ENCODE measurements at regions not wholly inside any gene's neighbourhood (a gene's known extent, or its start where the extent isn't known, plus 50 kb on each side); places are given as distances from the start of the nearest gene placed in this dataset.
A peak's percentile ranks its signal among the peaks of the same experiment; 100 is the strongest.

DNA sequence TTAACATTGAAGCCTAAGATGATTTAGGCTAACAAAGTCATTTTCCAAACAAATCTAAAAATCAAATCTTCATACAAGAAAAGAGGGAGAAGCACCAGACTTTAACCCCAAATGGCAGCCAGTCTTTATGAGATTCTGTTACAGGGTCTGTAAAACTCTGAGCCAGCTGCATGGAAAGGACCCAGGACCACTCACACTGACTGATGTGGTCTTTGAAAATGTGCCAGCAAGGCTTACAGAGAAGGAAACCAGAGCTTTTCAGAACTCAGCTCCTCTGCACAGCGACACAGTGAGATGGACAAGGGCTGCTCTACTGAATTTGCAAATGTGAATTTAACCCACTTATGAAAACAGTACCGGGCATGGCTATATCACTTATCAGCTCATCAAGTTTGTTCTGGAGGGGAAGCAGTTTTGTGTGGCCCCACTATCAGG lies 98.8 kb upstream of the SERP2 start:
- TF ChIP-seq, protein P1, sequence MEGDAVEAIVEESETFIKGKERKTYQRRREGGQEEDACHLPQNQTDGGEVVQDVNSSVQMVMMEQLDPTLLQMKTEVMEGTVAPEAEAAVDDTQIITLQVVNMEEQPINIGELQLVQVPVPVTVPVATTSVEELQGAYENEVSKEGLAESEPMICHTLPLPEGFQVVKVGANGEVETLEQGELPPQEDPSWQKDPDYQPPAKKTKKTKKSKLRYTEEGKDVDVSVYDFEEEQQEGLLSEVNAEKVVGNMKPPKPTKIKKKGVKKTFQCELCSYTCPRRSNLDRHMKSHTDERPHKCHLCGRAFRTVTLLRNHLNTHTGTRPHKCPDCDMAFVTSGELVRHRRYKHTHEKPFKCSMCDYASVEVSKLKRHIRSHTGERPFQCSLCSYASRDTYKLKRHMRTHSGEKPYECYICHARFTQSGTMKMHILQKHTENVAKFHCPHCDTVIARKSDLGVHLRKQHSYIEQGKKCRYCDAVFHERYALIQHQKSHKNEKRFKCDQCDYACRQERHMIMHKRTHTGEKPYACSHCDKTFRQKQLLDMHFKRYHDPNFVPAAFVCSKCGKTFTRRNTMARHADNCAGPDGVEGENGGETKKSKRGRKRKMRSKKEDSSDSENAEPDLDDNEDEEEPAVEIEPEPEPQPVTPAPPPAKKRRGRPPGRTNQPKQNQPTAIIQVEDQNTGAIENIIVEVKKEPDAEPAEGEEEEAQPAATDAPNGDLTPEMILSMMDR (IDR thresholded peaks at IDR 0.05; ENCODE audit: insufficient read depth, low read length, poor library complexity, severe bottlenecking): no peak
- H3K27me3 ChIP-seq (ENCODE audit: control insufficient read depth, insufficient read depth, low read length): no peaks in the 10 kb centered on the region
- H3K36me3 ChIP-seq (ENCODE audit: control insufficient read depth, insufficient read depth, low read length): no peaks in the 10 kb centered on the region
- no peak for DNase-seq (ENCODE audit: low read depth)
- no peak overlapping the region for H3K4me3 ChIP-seq (ENCODE audit: low read depth, low read length)

DNA sequence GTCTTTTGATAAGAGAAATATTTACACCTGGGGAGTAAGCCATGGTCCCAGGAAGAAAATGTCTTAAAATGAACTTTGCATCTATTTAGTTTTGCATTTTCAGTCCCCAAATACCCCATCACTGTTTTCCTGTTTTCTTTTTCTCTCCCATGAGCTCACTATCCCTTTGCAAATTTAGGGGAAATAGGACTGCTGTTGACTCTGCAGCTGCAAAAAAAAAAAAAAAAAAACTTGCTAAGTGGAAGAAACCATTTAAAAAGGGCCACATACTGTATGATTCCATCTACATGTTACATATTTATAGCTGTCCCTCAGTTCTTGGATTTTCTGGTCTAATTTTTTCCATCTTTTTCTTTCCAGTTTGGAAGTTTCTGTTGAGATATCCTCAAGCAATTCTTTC lies 98.2 kb upstream of the SERP2 start:
- Histone ChIP-seq H3K4me3 (ENCODE audit: low read depth, low read length) (no peak overlapping the region), H3K36me3 (ENCODE audit: control insufficient read depth, insufficient read depth, low read length) (no peaks in the 10 kb centered on the region), H3K27me3 (ENCODE audit: control insufficient read depth, insufficient read depth, low read length) (no peaks in the 10 kb centered on the region)
- no peak for DNase-seq (ENCODE audit: low read depth)
- TF ChIP-seq, protein P1 (IDR thresholded peaks at IDR 0.05; ENCODE audit: insufficient read depth, low read length, poor library complexity, severe bottlenecking): no peak

DNA sequence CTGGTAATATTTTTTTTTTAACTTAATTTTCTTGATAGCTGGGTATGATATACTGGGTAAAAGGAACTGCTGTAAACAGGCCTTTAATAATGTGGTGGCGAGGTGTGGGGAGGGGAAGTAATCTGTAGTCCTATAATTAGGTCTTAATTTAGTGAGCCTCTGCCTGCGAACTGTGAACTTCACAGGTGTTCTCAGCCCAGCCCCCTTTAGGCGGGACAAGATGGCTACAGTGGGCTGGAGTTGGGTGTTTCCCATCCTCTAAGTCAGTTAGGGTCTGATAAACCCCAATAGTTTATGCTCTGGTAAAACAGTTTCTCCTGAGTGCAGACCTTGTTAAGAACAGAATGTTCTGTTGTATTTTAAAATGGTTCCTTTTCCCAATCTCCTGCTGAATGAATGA lies 97.6 kb upstream of the SERP2 start:
- DNase-seq (ENCODE audit: low read depth): no peak
- Histone ChIP-seq H3K36me3 (ENCODE audit: control insufficient read depth, insufficient read depth, low read length) (no peaks in the 10 kb centered on the region), H3K27me3 (ENCODE audit: control insufficient read depth, insufficient read depth, low read length) (no peaks in the 10 kb centered on the region), H3K4me3 (ENCODE audit: low read depth, low read length) (no peak overlapping the region)
- TF ChIP-seq, protein P1 (IDR thresholded peaks at IDR 0.05; ENCODE audit: insufficient read depth, low read length, poor library complexity, severe bottlenecking): no peak

DNA sequence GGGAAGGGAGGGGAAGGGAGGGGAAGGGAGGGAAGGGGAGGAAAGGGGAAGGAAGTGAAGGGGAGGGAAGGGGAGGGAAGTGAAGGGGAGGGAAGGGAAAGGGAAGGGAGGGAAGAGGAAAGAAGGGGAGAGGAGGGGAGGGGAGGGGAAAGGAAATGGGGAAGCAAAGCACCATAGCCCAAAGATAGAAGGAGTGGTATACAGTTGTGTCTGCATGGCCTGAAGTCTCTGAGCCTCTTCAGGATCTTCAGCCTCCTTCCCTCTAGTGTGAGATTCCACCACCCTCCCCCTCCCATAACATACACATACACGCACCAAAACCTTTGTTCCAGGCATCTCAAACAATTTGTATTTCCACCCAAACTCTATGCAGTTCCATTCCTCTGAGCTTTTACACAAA lies 96.2 kb upstream of the SERP2 start:
- no peaks in the 10 kb centered on the region for H3K36me3 ChIP-seq (ENCODE audit: control insufficient read depth, insufficient read depth, low read length)
- no peak for DNase-seq (ENCODE audit: low read depth)
- H3K27me3 ChIP-seq (ENCODE audit: control insufficient read depth, insufficient read depth, low read length): no peaks in the 10 kb centered on the region
- TF ChIP-seq, protein P1 (IDR thresholded peaks at IDR 0.05; ENCODE audit: insufficient read depth, low read length, poor library complexity, severe bottlenecking): no peak
- H3K4me3 ChIP-seq (ENCODE audit: low read depth, low read length): no peak overlapping the region

DNA sequence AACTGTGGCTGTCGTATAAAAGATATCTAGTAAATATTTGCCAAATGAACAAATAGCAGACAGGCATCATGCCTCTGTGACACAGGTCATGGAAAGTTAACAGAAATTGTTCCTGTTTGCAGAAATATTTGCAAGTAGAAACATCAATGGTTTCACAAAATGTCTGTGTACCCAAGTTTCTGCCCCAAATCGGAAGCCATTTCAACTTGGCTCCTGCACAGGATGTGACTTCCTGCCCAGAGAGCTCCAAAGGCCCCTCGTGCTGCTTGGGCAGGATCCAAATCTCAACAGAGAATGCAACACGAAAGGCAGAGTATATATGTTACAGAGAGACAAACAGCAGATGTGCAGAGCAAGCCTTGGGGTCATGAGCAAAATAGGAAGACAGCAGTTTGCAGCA lies 95.5 kb upstream of the SERP2 start:
- Histone ChIP-seq H3K36me3 (ENCODE audit: control insufficient read depth, insufficient read depth, low read length) (no peaks in the 10 kb centered on the region), H3K4me3 (ENCODE audit: low read depth, low read length) (no peak overlapping the region), H3K27me3 (ENCODE audit: control insufficient read depth, insufficient read depth, low read length) (no peaks in the 10 kb centered on the region)
- DNase-seq (ENCODE audit: low read depth): no peak
- TF ChIP-seq, protein P1 (IDR thresholded peaks at IDR 0.05; ENCODE audit: insufficient read depth, low read length, poor library complexity, severe bottlenecking): no peak

DNA sequence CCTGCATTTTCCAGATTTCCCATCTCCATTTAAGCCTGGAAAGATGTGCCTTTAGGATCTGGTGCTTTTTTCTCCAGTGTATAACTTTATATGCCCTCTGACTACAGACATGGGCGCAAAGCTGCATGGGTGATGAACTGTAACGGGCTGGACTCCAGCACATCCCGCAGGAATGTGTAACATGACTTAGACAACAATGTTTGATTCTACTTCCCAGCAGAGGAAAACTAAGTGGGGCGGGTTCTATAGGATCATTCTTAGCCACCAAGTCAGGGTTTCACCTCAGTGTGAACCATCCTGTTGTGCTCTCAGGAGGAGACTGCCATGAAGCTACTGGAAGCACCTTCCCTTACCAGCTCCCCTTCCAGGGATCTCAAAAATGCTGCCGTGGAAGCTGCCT lies 93.2 kb upstream of the SERP2 start:
- TF ChIP-seq, protein P1 (IDR thresholded peaks at IDR 0.05; ENCODE audit: insufficient read depth, low read length, poor library complexity, severe bottlenecking): no peak
- H3K27me3 ChIP-seq (ENCODE audit: control insufficient read depth, insufficient read depth, low read length): no peaks in the 10 kb centered on the region
- peak; percentile 86 for DNase-seq (ENCODE audit: low read depth)

More for the DNA sequence above, 93.2 kb upstream of the SERP2 start:
- H3K36me3 ChIP-seq (ENCODE audit: control insufficient read depth, insufficient read depth, low read length): no peaks in the 10 kb centered on the region
- H3K4me3 ChIP-seq (ENCODE audit: low read depth, low read length): no peak overlapping the region
